Ishikawa (cell line): ENCODE measurements at regions not wholly inside any gene's neighbourhood (a gene's known extent, or its start where the extent isn't known, plus 50 kb on each side); places are given as distances from the start of the nearest gene placed in this dataset.

Source experiments
- CEBPB ChIP-seq: IDR thresholded peaks from 2 replicates; pipeline ENCODE4 v1.6.1; 2012
- CREB1 ChIP-seq: IDR thresholded peaks from 2 replicates; pipeline ENCODE4 v1.6.1; 2012; ENCODE audit warnings: low read depth
- EGR1 ChIP-seq: IDR thresholded peaks from 2 replicates; pipeline ENCODE4 v1.6.1; 2012
- EP300 ChIP-seq: IDR thresholded peaks from 2 replicates; pipeline ENCODE4 v1.6.1; 2012; ENCODE audit warnings: borderline replicate concordance
- FOXM1 ChIP-seq: IDR thresholded peaks from 2 replicates; pipeline ENCODE4 v1.6.1; 2012; ENCODE audit warnings: low read depth, borderline replicate concordance
- MAX ChIP-seq: IDR thresholded peaks from 2 replicates; pipeline ENCODE4 v1.6.1; 2012
- NFIC ChIP-seq: IDR thresholded peaks from 2 replicates; pipeline ENCODE4 v1.6.1; 2012
- RAD21 ChIP-seq: IDR thresholded peaks from 2 replicates; pipeline ENCODE4 v1.6.1; 2012; ENCODE audit warnings: low read depth
- REST ChIP-seq: IDR thresholded peaks from 2 replicates; pipeline ENCODE4 v1.6.1; 2012; ENCODE audit warnings: low read depth, mild to moderate bottlenecking
- TAF1 ChIP-seq: IDR thresholded peaks from 2 replicates; pipeline ENCODE4 v1.6.1; 2012; ENCODE audit warnings: low read depth, mild to moderate bottlenecking
- TCF12 ChIP-seq: IDR thresholded peaks from 2 replicates; pipeline ENCODE4 v1.6.1; 2012; ENCODE audit warnings: low read depth
- TEAD4 ChIP-seq: IDR thresholded peaks from 2 replicates; pipeline ENCODE4 v1.6.1; 2012
- USF1 ChIP-seq: IDR thresholded peaks from 2 replicates; pipeline ENCODE4 v1.6.1; 2012
- YY1 ChIP-seq: IDR thresholded peaks from 2 replicates; pipeline ENCODE4 v1.6.1; 2012; ENCODE audit warnings: low read depth
- ZBTB7A ChIP-seq: IDR thresholded peaks from 2 replicates; pipeline ENCODE4 v1.6.1; 2012; ENCODE audit warnings: low read depth

GRCh38 chr7:142568435-142569097 is 180.7 kb upstream of the PRSS1 start:
- TF ChIP-seq ZBTB7A (no peak), EP300 (no peak), TEAD4 (no peak), CEBPB (no peak), NFIC (no peak), TAF1 (no peak)

- no peak for TF ChIP-seq YY1
- TF ChIP-seq TAF1 = no peak
- no peak for TF ChIP-seq FOXM1
- TF ChIP-seq TCF12 = no peak
- TF ChIP-seq EGR1 = no peak
- TF ChIP-seq MAX = no peak
- no peak for TF ChIP-seq NFIC
- TF ChIP-seq USF1 = no peak
- no peak for TF ChIP-seq RAD21
- TF ChIP-seq TEAD4 = no peak
- TF ChIP-seq EP300 = no peak
- TF ChIP-seq CEBPB = no peak
- no peak for TF ChIP-seq ZBTB7A
- TF ChIP-seq CREB1 = no peak
- no peak for TF ChIP-seq REST
These were observed 181.8 kb upstream of the PRSS1 start for GRCh38 chr7:142567201-142568075.

- TF ChIP-seq EGR1 (no peak), RAD21 (no peak), TEAD4 (no peak), REST (no peak), FOXM1 (no peak)
These were observed 183.0 kb upstream of the PRSS1 start for GRCh38 chr7:142566271-142566670.

- TF ChIP-seq RAD21 = no peak
- TF ChIP-seq TCF12 = no peak
- no peak for TF ChIP-seq USF1
- no peak for TF ChIP-seq ZBTB7A
These were observed 185.8 kb upstream of the PRSS1 start for GRCh38 chr7:142563470-142563869.

GRCh38 chr7:142562688-142563087 is 186.6 kb upstream of the PRSS1 start:
- TF ChIP-seq USF1 = no peak
- TF ChIP-seq TAF1 = no peak
- no peak for TF ChIP-seq FOXM1
- TF ChIP-seq CREB1 = no peak
- no peak for TF ChIP-seq MAX
- no peak for TF ChIP-seq EP300
- TF ChIP-seq NFIC = no peak
- no peak for TF ChIP-seq TEAD4
- TF ChIP-seq CEBPB = no peak
- no peak for TF ChIP-seq EGR1
- no peak for TF ChIP-seq YY1

GRCh38 chr7:142560166-142560565 is 189.1 kb upstream of the PRSS1 start:
- TF ChIP-seq MAX = no peak
- no peak for TF ChIP-seq RAD21
- TF ChIP-seq TEAD4 = no peak
- no peak for TF ChIP-seq NFIC
- no peak for TF ChIP-seq EP300
- TF ChIP-seq ZBTB7A = no peak
- no peak for TF ChIP-seq YY1
